OCI-LY3 (cell line): ENCODE measurements at regions not wholly inside any gene's neighbourhood (a gene's known extent, or its start where the extent isn't known, plus 50 kb on each side); places are given as distances from the start of the nearest gene placed in this dataset.
A peak's percentile ranks its signal among the peaks of the same experiment; 100 is the strongest.

Experiments used
- H2AFZ ChIP-seq: fragments of 200-600, 300-600 bp; shearing (Covaris generic); 2 replicates; pipeline ENCODE4 v1.6.0; 2014; ENCODE audit warnings: antibody characterized with exemption, low read depth, low read length
- H3K27ac ChIP-seq: fragments of 200-600, 300-600 bp; sonication (generic); 2 replicates; pipeline ENCODE4 v1.5.1; 2014; ENCODE audit warnings: mild to moderate bottlenecking, low read length, moderate library complexity, mixed read lengths
- H3K27me3 ChIP-seq: fragments of 200-600, 300-600 bp; sonication (generic); 2 replicates; pipeline ENCODE4 v1.6.1; 2014; ENCODE audit warnings: low read depth, low read length, mixed read lengths
- H3K36me3 ChIP-seq: fragments of 200-600, 300-600 bp; sonication (generic); replicated peaks from 2 replicates; pipeline ENCODE3; 2014; ENCODE audit warnings: low read depth, low read length, mixed read lengths
- H3K4me1 ChIP-seq: fragments of 300-600, 200-600 bp; sonication (generic); 2 replicates; pipeline ENCODE4 v1.6.1; 2014; ENCODE audit warnings: low read length, mixed read lengths
- H3K4me2 ChIP-seq: fragments of 200-600, 300-600 bp; sonication (generic); 2 replicates; pipeline ENCODE4 v1.6.1; 2014; ENCODE audit warnings: low read length, mixed read lengths
- H3K4me3 ChIP-seq: fragments of 300-600, 200-600 bp; sonication (generic); 2 replicates; pipeline ENCODE4 v1.5.1; 2014; ENCODE audit warnings: antibody characterized with exemption, mild to moderate bottlenecking, low read length, moderate library complexity
- H3K79me2 ChIP-seq: fragments of 300-600, 200-600 bp; shearing (Covaris generic); 2 replicates; pipeline ENCODE4 v1.6.1; 2014; ENCODE audit warnings: mild to moderate bottlenecking, low read length, mixed read lengths
- H3K9ac ChIP-seq: fragments of 300-600, 200-600 bp; shearing (Covaris generic); 2 replicates; pipeline ENCODE4 v1.6.0; 2014; ENCODE audit warnings: mild to moderate bottlenecking, low read length, moderate library complexity
- H3K9me3 ChIP-seq: fragments of 200-600, 300-600 bp; shearing (Covaris generic); 2 replicates; pipeline ENCODE4 v1.6.1; 2014; ENCODE audit warnings: low read length, mixed read lengths; ENCODE audit not compliant: insufficient read depth
- H4K20me1 ChIP-seq: fragments of 200-600, 300-600 bp; sonication (generic); 2 replicates; pipeline ENCODE4 v1.6.1; 2016; ENCODE audit warnings: low read length, mixed read lengths; ENCODE audit not compliant: insufficient read depth
- CTCF ChIP-seq: fragments of 200-600, 300-600 bp; sonication (generic); IDR thresholded peaks from 2 replicates; pipeline ENCODE4 v1.5.1; 2014; ENCODE audit warnings: antibody characterized with exemption, low read length, low read depth
- EZH2phosphoT487 ChIP-seq: fragments of 200-600 bp; shearing (Covaris generic); IDR thresholded peaks from 2 replicates; pipeline ENCODE4 v1.6.1; 2018; ENCODE audit warnings: antibody characterized with exemption, mixed run types, low read depth

- no peaks in the 10 kb centered on the region for H3K9me3 ChIP-seq
- no peaks in the 10 kb centered on the region for H3K27me3 ChIP-seq
- peaks cover 8% of the 10 kb centered on the region for H3K36me3 ChIP-seq
- H3K9ac ChIP-seq: peak overlapping the region; percentile 85
- no peak overlapping the region for H2AFZ ChIP-seq
- H4K20me1 ChIP-seq: no peaks in the 10 kb centered on the region
- peaks cover 80% of the 10 kb centered on the region for H3K4me1 ChIP-seq
- peak overlapping the region; percentile 44 for H3K4me3 ChIP-seq
- no peak for TF ChIP-seq EZH2phosphoT487
- no peak for TF ChIP-seq CTCF
- peak overlapping the region; percentile 99 for H3K27ac ChIP-seq
- H3K4me2 ChIP-seq: peak overlapping the region; percentile 90
- peaks cover 31% of the 10 kb centered on the region for H3K79me2 ChIP-seq
Measured at GRCh38 chr21:29236201-29236600, 62.5 kb upstream of the BACH1 start.

GRCh38 chr21:29237110-29238052 is 61.3 kb upstream of the BACH1 start:
- Histone ChIP-seq H3K4me2 (peak overlapping the region; percentile 90), H3K4me3 (peak overlapping the region; percentile 35), H3K4me1 (peaks cover 68% of the 10 kb centered on the region), H3K36me3 (peaks cover 10% of the 10 kb centered on the region), H3K27me3 (no peaks in the 10 kb centered on the region), H2AFZ (no peak overlapping the region), H3K79me2 (peaks cover 31% of the 10 kb centered on the region), H3K9me3 (no peaks in the 10 kb centered on the region), H4K20me1 (no peaks in the 10 kb centered on the region), H3K27ac (peak overlapping the region; percentile 99), H3K9ac (peak overlapping the region; percentile 85)
- TF ChIP-seq CTCF (no peak), EZH2phosphoT487 (no peak)

- H3K27me3 ChIP-seq: no peaks in the 10 kb centered on the region
- peaks cover 59% of the 10 kb centered on the region for H3K4me1 ChIP-seq
- H2AFZ ChIP-seq: no peak overlapping the region
- H4K20me1 ChIP-seq: no peaks in the 10 kb centered on the region
- peaks cover 31% of the 10 kb centered on the region for H3K79me2 ChIP-seq
- H3K27ac ChIP-seq: peak overlapping the region; percentile 99
- H3K9ac ChIP-seq: peak overlapping the region; percentile 85
- TF ChIP-seq EZH2phosphoT487 (no peak), CTCF (no peak)
- H3K9me3 ChIP-seq: no peaks in the 10 kb centered on the region
- H3K36me3 ChIP-seq: peaks cover 10% of the 10 kb centered on the region
- peak overlapping the region; percentile 35 for H3K4me3 ChIP-seq
- peak overlapping the region; percentile 90 for H3K4me2 ChIP-seq
Measured at GRCh38 chr21:29238053-29238966, 60.4 kb upstream of the BACH1 start.

- Histone ChIP-seq H4K20me1 (no peaks in the 10 kb centered on the region), H3K27me3 (no peaks in the 10 kb centered on the region), H3K9ac (no peak overlapping the region), H2AFZ (no peak overlapping the region), H3K36me3 (peaks cover 10% of the 10 kb centered on the region), H3K27ac (no peak overlapping the region), H3K4me2 (peak overlapping the region; percentile 90), H3K79me2 (peaks cover 31% of the 10 kb centered on the region), H3K4me3 (no peak overlapping the region), H3K4me1 (peaks cover 54% of the 10 kb centered on the region), H3K9me3 (no peaks in the 10 kb centered on the region)
- no peak for TF ChIP-seq EZH2phosphoT487
- no peak for TF ChIP-seq CTCF
Measured at GRCh38 chr21:29238967-29239290, 59.8 kb upstream of the BACH1 start.
